WTC11 (cell line): ENCODE measurements at regions not wholly inside any gene's neighbourhood (a gene's known extent, or its start where the extent isn't known, plus 50 kb on each side); places are given as distances from the start of the nearest gene placed in this dataset.

Experiments
- ATF2 ChIP-seq: sonication (generic); formaldehyde crosslinking; IDR thresholded peaks from 2 replicates; pipeline ENCODE4 v1.8.1; 2022; ENCODE audit warnings: low read depth, missing genetic modification reagents, borderline replicate concordance
- FOXJ3 ChIP-seq: sonication (generic); formaldehyde crosslinking; IDR thresholded peaks from 2 replicates; pipeline ENCODE4 v1.9.0; 2021; ENCODE audit warnings: missing genetic modification reagents, mild to moderate bottlenecking, borderline replicate concordance
- HMGXB4 ChIP-seq: sonication (generic); formaldehyde crosslinking; IDR thresholded peaks from 2 replicates; pipeline ENCODE4 v1.8.1; 2023; ENCODE audit warnings: mild to moderate bottlenecking, moderate library complexity, missing genetic modification reagents
- MAX ChIP-seq: sonication (generic); formaldehyde crosslinking; IDR thresholded peaks from 2 replicates; pipeline ENCODE4 v1.8.0; 2022; ENCODE audit warnings: mild to moderate bottlenecking, missing genetic modification reagents
- TCF7 ChIP-seq: sonication (generic); formaldehyde crosslinking; IDR thresholded peaks from 2 replicates; pipeline ENCODE4 v1.8.0; 2022; ENCODE audit warnings: mild to moderate bottlenecking, low read depth, missing genetic modification reagents, moderate library complexity

- TF ChIP-seq TCF7 (CRISPR knock-in tag): no peak
- TF ChIP-seq ATF2: no peak
- TF ChIP-seq MAX (CRISPR knock-in tag): no peak
- TF ChIP-seq FOXJ3: no peak
- no peak for TF ChIP-seq HMGXB4 (CRISPR knock-in tag)
Measured at GRCh38 chr9:89808756-89809181, 204.0 kb downstream of the GADD45G start.
